MV-4-11 (cell line): ENCODE measurements at regions not wholly inside any gene's neighbourhood (a gene's known extent, or its start where the extent isn't known, plus 50 kb on each side); places are given as distances from the start of the nearest gene placed in this dataset.
A peak's percentile ranks its signal among the peaks of the same experiment; 100 is the strongest.

Source experiments
- DNase-seq: peaks from one replicate; lab custom pipeline; 2025; lab: John Stamatoyannopoulos, UW

GRCh38 chrX:55546956-55547355, 57.3 kb upstream of the USP51 start:
- DNase-seq = peak; percentile 57
